Naive thymus-derived CD4-positive, alpha-beta T cell (primary cell): ENCODE measurements at regions not wholly inside any gene's neighbourhood (a gene's known extent, or its start where the extent isn't known, plus 50 kb on each side); places are given as distances from the start of the nearest gene placed in this dataset.

ENCODE experiments used
- ATAC-seq: fragments of 150-1000 bp; cut with Tn5 transposase; 2 replicates; pipeline ENCODE4 v1.10.0; 2021; ENCODE audit warnings: mild to moderate bottlenecking, moderate library complexity
- CTCF ChIA-PET: fragments of 350-600 bp; sonication (Branson Sonifier 250); formaldehyde crosslinking; loops from one replicate; lab custom pipeline; 2021; ENCODE audit warnings: antibody characterized with exemption; lab: Charles Lee
- POLR2A ChIA-PET: fragments of 350-600 bp; sonication (Branson Sonifier 250); formaldehyde crosslinking; loops from one replicate; lab custom pipeline; 2021; ENCODE audit warnings: antibody characterized with exemption, inconsistent platforms; lab: Charles Lee
- DNase-seq, 9 donors: peaks; one replicate each; pipeline versions ENCODE4 v3.0.0 to v3.0.0-alpha.2; 2020 to 2022; ENCODE audit warnings: mixed read lengths in 1 of 9
- H3K27ac ChIP-seq: one replicate; pipeline ENCODE4 v1.7.0; 2013; ENCODE audit warnings: mild to moderate bottlenecking, low read depth, low read length, moderate library complexity
- H3K27me3 ChIP-seq, 2 donors: one replicate each; pipeline ENCODE4 v1.7.0; 2013; ENCODE audit warnings: low read length in 2 of 2, mild to moderate bottlenecking in 2 of 2, moderate library complexity in 2 of 2; ENCODE audit not compliant: control insufficient read depth in 2 of 2, insufficient read depth in 2 of 2
- H3K36me3 ChIP-seq, 3 experiments: 1 replicate in 2 of 3; 2 replicates in 1 of 3; pipeline ENCODE4 v1.7.0; 2013; ENCODE audit warnings: low read length in 3 of 3, mild to moderate bottlenecking in 3 of 3, moderate library complexity in 1 of 3; ENCODE audit not compliant: insufficient read depth in 3 of 3, control insufficient read depth in 2 of 3
- H3K4me1 ChIP-seq, 2 donors: one replicate each; pipeline ENCODE4 v1.7.0; 2013; ENCODE audit warnings: low read length in 2 of 2, mild to moderate bottlenecking in 2 of 2, moderate library complexity in 1 of 2; ENCODE audit not compliant: control insufficient read depth in 2 of 2, insufficient read depth in 2 of 2
- H3K4me3 ChIP-seq: 2 replicates; pipeline ENCODE4 v1.7.0; 2013; ENCODE audit warnings: mild to moderate bottlenecking, low read length
- H3K9me3 ChIP-seq, 3 experiments: 1 replicate in 2 of 3; 2 replicates in 1 of 3; pipeline ENCODE4 v1.7.0; 2013; ENCODE audit warnings: low read length in 3 of 3; ENCODE audit not compliant: control insufficient read depth in 2 of 3
- H3K27ac Mint-ChIP-seq, 9 donors: one replicate each; pipeline ENCODE4 v1.8.0; 2020 to 2022; ENCODE audit warnings: mixed read lengths in 9 of 9, mild to moderate bottlenecking in 8 of 9, moderate library complexity in 5 of 9, inconsistent platforms in 2 of 9
- H3K27me3 Mint-ChIP-seq, 5 donors: one replicate each; pipeline ENCODE4 v1.8.0; 2021 to 2022; ENCODE audit warnings: mixed read lengths in 5 of 5, mild to moderate bottlenecking in 1 of 5
- H3K36me3 Mint-ChIP-seq, 5 donors: one replicate each; pipeline ENCODE4 v1.8.0; 2020 to 2022; ENCODE audit warnings: mixed read lengths in 5 of 5, mild to moderate bottlenecking in 3 of 5, inconsistent platforms in 1 of 5
- H3K4me1 Mint-ChIP-seq, 7 donors: one replicate each; pipeline ENCODE4 v1.8.0; 2020 to 2022; ENCODE audit warnings: mixed read lengths in 7 of 7, mild to moderate bottlenecking in 3 of 7, inconsistent platforms in 1 of 7
- H3K4me3 Mint-ChIP-seq, 10 donors: one replicate each; pipeline ENCODE4 v1.8.0; 2020 to 2022; ENCODE audit warnings: mild to moderate bottlenecking in 10 of 10, mixed read lengths in 10 of 10, moderate library complexity in 6 of 10, inconsistent platforms in 2 of 10
- H3K9me3 Mint-ChIP-seq, 11 donors: one replicate each; pipeline ENCODE4 v1.8.0; 2020 to 2022; ENCODE audit warnings: mixed read lengths in 11 of 11, mild to moderate bottlenecking in 4 of 11, inconsistent platforms in 1 of 11, moderate library complexity in 1 of 11
- intact Hi-C, 2 donors: fragments of 100-400 bp; cut with micrococcal nuclease; formaldehyde crosslinking; loops; one replicate each; pipeline ENCODE4 v1.15.1; 2023

- ChIA-PET POLR2A (no interaction called here), CTCF (no interaction called here)
- H3K36me3 Mint-ChIP-seq = no peaks in the 10 kb centered on the region
- H3K4me1 Mint-ChIP-seq = peaks cover 0 to 3% (median 0%) of the 10 kb centered on the region in 7 donors
- no peak overlapping the region for H3K27ac Mint-ChIP-seq
- peaks cover 14 to 41% (median 26%) of the 10 kb centered on the region in 5 donors for H3K27me3 Mint-ChIP-seq
- DNase-seq (no peak), ATAC-seq (no peak)
- Histone ChIP-seq H3K27ac (no peak overlapping the region), H3K27me3 (no peaks in the 10 kb centered on the region), H3K9me3 (no peaks in the 10 kb centered on the region), H3K4me1 (no peaks in the 10 kb centered on the region), H3K4me3 (no peak overlapping the region), H3K36me3 (no peaks in the 10 kb centered on the region)
- no peaks in the 10 kb centered on the region for H3K9me3 Mint-ChIP-seq
- no peak overlapping the region for H3K4me3 Mint-ChIP-seq
- intact Hi-C loops = loop anchor here in 1 of 2 donors (10.0 kb wide), 1 partner anchor 921 kb away; no protein-coding TSS in a partner anchor
Measured at GRCh38 chr6:145025488-145025887, 709.8 kb downstream of the EPM2A start.

DNA sequence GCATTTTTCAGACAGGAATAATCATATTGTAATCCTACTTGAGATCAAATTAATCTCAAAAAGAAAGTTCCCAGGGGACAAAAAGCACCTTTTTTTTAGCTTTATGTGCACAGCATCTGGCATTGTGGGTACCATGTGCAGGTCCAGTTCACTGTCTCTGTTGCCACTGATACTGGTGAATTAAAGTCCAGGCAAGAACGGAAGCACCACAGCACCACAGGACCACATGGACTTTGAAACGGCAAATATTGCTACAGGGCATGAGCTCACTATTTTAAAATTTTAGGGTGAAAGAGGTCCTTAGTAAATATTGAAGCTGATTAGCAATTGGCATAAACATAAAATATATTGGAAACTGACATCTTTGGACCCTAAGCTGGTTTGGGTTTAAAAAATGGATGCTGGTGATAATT lies 709.0 kb downstream of the EPM2A start:
- Histone ChIP-seq H3K27me3 (no peaks in the 10 kb centered on the region), H3K27ac (no peak overlapping the region), H3K4me1 (no peaks in the 10 kb centered on the region), H3K9me3 (no peaks in the 10 kb centered on the region), H3K36me3 (no peaks in the 10 kb centered on the region), H3K4me3 (no peak overlapping the region)
- intact Hi-C loops = loop anchor here in 1 of 2 donors (10.0 kb wide), 1 partner anchor 921 kb away; no protein-coding TSS in a partner anchor
- peaks cover 19 to 40% (median 26%) of the 10 kb centered on the region in 5 donors for H3K27me3 Mint-ChIP-seq
- ATAC-seq (no peak), DNase-seq (no peak)
- H3K36me3 Mint-ChIP-seq = no peaks in the 10 kb centered on the region
- no peak overlapping the region for H3K27ac Mint-ChIP-seq
- no peaks in the 10 kb centered on the region for H3K9me3 Mint-ChIP-seq
- no peak overlapping the region for H3K4me3 Mint-ChIP-seq
- ChIA-PET CTCF (interaction anchor here (0.7 kb wide), 1 partner anchor 23 kb away, joined by 3 read pairs; no protein-coding TSS in a partner anchor), POLR2A (no interaction called here)
- peaks cover 0 to 3% (median 0%) of the 10 kb centered on the region in 7 donors for H3K4me1 Mint-ChIP-seq

GRCh38 chr6:145028144-145028818 lies 707.0 kb downstream of the EPM2A start:
- Mint-ChIP-seq H3K36me3 (no peaks in the 10 kb centered on the region), H3K4me3 (no peak overlapping the region), H3K9me3 (no peaks in the 10 kb centered on the region), H3K27ac (no peak overlapping the region), H3K4me1 (no peaks in the 10 kb centered on the region), H3K27me3 (peaks cover 18 to 41% (median 30%) of the 10 kb centered on the region in 5 donors)
- H3K36me3 ChIP-seq = no peaks in the 10 kb centered on the region
- intact Hi-C loops = loop anchor here (1.0 to 10.0 kb wide), 5 partner anchors 443 to 1453 kb away; no protein-coding TSS in a partner anchor
- H3K4me1 ChIP-seq = no peaks in the 10 kb centered on the region
- H3K27me3 ChIP-seq = no peaks in the 10 kb centered on the region
- ATAC-seq = peak; percentile 41
- POLR2A ChIA-PET = no interaction called here
- CTCF ChIA-PET = interaction anchor here (0.7 kb wide), 1 partner anchor 443 kb away, joined by 3 read pairs; no protein-coding TSS in a partner anchor
- no peak overlapping the region for H3K4me3 ChIP-seq
- peak in 2 of 9 donors; percentile 2 to 5 for DNase-seq
- no peak overlapping the region for H3K27ac ChIP-seq
- H3K9me3 ChIP-seq = no peaks in the 10 kb centered on the region

DNA sequence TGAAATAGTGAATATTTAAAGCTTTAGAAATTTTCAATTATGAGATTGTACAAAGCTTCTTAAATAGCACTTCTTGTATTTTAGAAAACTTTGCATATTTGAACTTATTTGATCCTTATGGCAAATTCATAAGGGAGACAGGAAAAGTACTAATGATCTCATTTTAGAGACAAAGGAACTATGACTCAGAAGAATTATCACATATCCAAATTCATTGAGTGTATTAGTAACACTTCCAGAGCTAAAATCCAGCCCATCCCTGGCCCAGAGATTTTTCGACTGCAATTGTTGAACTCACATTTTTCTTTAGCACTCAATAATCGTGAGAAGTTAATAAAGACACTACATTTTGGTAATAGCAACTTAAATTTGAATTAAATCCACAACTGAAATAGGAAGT lies 704.3 kb downstream of the EPM2A start:
- no peaks in the 10 kb centered on the region for H3K27me3 ChIP-seq
- intact Hi-C loops = no loop called here

DNA sequence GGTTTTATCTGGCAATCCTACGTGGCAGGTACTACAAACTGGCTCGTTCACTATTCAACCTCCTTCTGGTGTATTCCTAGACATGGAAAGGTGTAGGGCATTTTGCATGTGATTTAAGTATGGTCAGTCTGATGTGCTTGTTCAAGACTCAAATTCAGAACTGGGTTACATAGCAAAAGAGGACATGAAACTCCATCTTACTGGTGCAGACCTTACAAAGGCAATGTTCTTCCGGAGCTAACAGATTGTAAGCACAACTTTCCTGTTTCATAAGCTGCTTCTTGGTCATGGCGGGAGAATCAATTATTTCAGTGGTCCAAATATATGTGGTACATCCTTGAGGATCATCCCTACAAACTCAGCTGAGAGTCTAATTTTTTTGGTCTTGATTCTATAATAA lies 703.4 kb downstream of the EPM2A start:
- H3K4me1 Mint-ChIP-seq = no peaks in the 10 kb centered on the region
- Histone ChIP-seq H3K27ac (no peak overlapping the region), H3K4me3 (no peak overlapping the region), H3K9me3 (no peaks in the 10 kb centered on the region), H3K36me3 (no peaks in the 10 kb centered on the region), H3K27me3 (no peaks in the 10 kb centered on the region), H3K4me1 (no peaks in the 10 kb centered on the region)
- H3K4me3 Mint-ChIP-seq = no peak overlapping the region
- no peak for ATAC-seq
- no peak overlapping the region for H3K27ac Mint-ChIP-seq
- intact Hi-C loops = no loop called here
- peaks cover 0 to 5% (median 0%) of the 10 kb centered on the region in 11 donors for H3K9me3 Mint-ChIP-seq
- H3K27me3 Mint-ChIP-seq = peaks cover 35 to 48% (median 39%) of the 10 kb centered on the region in 5 donors
- ChIA-PET POLR2A (no interaction called here), CTCF (no interaction called here)
- no peak for DNase-seq
- no peaks in the 10 kb centered on the region for H3K36me3 Mint-ChIP-seq

More for the DNA sequence above, 704.3 kb downstream of the EPM2A start:
- Histone ChIP-seq H3K27ac (no peak overlapping the region), H3K4me1 (no peaks in the 10 kb centered on the region), H3K36me3 (no peaks in the 10 kb centered on the region), H3K9me3 (no peaks in the 10 kb centered on the region), H3K4me3 (no peak overlapping the region)
- Mint-ChIP-seq H3K4me3 (no peak overlapping the region), H3K9me3 (peaks cover 0 to 5% (median 0%) of the 10 kb centered on the region in 11 donors), H3K4me1 (no peaks in the 10 kb centered on the region), H3K36me3 (no peaks in the 10 kb centered on the region), H3K27ac (no peak overlapping the region), H3K27me3 (peaks cover 35 to 50% (median 43%) of the 10 kb centered on the region in 5 donors)
- POLR2A ChIA-PET = no interaction called here
- DNase-seq = no peak
- no peak for ATAC-seq
- CTCF ChIA-PET = no interaction called here

DNA sequence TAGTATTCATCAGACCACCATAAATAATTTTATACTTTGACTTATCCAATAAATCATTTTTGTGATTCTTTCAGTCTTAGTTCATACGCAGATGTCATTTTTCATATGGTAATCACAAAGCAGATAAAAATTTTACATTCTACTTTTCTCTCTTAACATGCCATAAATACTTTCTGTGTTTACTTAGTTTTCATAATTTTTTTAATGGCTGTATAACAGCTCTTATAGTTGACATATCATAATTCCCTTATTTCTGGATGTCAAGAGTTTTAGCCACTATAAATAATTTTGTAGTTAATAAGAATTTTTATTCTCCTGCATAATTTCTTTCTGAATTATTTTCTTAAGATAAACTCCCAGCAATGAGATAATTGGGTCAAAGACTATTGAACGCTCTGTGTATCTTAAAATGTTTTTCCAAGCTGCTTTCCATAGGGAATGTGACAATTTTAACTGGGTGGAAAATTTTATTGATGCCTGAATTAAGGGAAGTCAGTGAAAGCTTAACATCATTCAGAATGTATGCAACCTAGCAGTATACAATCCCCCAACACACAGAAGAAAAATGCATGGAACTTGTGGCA lies 702.7 kb downstream of the EPM2A start:
- H3K27me3 Mint-ChIP-seq = peaks cover 30 to 43% (median 33%) of the 10 kb centered on the region in 5 donors
- H3K9me3 Mint-ChIP-seq = peaks cover 0 to 5% (median 0%) of the 10 kb centered on the region in 11 donors
- Histone ChIP-seq H3K27ac (no peak overlapping the region), H3K4me3 (no peak overlapping the region), H3K36me3 (no peaks in the 10 kb centered on the region), H3K4me1 (no peaks in the 10 kb centered on the region), H3K9me3 (no peaks in the 10 kb centered on the region), H3K27me3 (no peaks in the 10 kb centered on the region)
- CTCF ChIA-PET = no interaction called here
- no peak for ATAC-seq
- POLR2A ChIA-PET = no interaction called here
- H3K4me3 Mint-ChIP-seq = no peak overlapping the region
- H3K36me3 Mint-ChIP-seq = no peaks in the 10 kb centered on the region
- no peak for DNase-seq
- intact Hi-C loops = no loop called here
- no peaks in the 10 kb centered on the region for H3K4me1 Mint-ChIP-seq
- H3K27ac Mint-ChIP-seq = no peak overlapping the region
